ENCODE measurements at regions not wholly inside any gene's neighbourhood (a gene's known extent, or its start where the extent isn't known, plus 50 kb on each side); places are given as distances from the start of the nearest gene placed in this dataset.

DNA sequence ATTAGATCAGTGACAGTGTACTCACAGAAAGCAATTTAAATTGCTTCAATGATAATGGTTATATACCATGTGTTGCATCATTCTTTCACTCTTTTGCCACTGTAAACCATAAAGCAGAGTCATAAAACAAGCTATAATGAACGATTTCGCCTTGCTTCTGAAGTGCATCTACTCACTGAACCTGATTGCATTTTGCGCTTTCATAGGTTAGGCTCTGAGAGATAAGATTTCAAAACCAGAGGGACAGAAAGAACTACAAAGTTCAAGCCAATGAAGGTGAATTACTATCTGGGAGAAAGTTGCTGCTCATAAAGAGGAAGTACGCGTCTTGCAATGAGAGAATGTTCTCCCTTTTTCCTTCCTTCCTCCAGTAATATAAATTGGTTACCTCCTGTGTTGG lies 412.7 kb downstream of the CETN3 start:
- DNase-seq (ENCODE audit: low read depth in 2 of 3, low spot score in 1 of 3), result no peak

DNA sequence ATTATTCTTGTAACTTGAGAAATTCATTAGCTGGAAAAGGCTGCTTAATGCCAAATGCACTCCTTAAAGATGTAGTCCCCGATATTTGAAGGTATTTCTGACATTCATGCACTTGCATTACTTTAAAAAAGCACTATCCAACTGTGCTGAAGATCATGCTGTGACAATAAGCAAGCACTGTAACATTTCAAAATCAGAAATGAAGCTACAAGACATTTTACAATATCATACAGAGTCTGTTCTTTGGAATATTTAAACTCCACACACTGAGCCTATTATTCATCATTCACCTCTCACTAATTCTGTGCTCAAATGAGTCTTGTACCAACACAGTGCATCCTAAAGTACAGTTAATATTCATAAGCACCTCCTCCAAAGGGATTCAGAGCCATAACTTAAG lies 413.2 kb downstream of the CETN3 start:
- DNase-seq (ENCODE audit: low read depth in 2 of 3, low spot score in 1 of 3), result no peak

DNA sequence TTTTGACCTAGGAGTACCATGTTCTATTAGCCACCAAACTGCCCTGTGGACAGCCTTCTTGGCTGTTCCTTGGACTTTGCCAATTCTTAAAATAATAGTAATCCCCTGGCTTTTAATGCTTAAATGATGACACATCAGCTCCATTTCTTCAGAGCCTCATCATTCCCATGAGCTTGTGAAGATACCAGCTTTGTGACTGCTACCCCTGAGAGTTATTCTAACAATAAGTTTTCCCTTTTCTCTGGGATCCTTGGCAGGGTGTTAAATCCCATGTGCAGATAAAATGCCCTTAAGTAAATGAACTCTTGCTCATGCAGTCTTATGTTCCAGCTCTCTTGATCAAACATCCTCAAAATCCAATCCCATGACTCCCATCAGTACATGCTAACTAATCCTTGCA lies 415.3 kb downstream of the CETN3 start:
- DNase-seq (ENCODE audit: low read depth in 2 of 3, low spot score in 1 of 3), result no peak

DNA sequence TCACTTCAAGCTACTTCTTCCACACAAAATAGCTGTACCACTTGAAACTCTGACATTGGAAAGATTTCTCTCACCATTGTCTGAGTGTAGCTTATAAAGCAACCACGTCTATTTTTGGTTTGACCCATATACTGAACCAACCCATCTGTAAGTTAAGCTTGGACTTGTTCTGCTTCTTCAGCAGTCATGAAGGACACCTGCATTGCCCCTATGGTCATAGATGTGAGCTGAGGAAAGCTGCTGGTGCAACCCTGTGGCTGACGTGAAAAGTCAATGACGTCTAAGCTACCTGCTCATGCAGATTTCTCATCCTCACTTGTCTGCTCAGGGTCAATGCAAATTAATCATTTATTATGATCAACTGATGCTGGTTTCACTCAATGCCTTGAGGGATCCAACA lies 417.4 kb downstream of the CETN3 start:
- no peak for DNase-seq (ENCODE audit: low read depth in 2 of 3, low spot score in 1 of 3)

DNA sequence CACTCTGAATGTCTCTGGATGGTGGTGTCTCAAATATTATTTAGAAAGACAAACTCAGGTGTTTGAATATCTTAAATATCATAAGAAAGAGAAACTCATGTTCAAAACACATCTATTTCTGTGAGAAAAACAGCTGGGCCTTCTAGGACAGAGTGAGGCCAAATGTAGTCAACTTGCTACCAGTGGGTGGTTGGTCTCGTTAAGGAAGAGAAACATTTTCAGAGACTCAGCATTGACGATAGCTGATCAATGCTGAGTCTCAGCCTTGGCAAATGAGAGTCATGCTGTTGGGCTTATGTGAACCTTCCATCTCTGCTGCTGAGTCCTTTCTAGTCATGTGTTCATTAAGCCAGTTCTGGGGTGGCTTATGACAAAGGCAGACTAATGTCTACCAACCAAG lies 418.0 kb downstream of the CETN3 start:
- DNase-seq (ENCODE audit: low read depth in 2 of 3, low spot score in 1 of 3), result no peak

DNA sequence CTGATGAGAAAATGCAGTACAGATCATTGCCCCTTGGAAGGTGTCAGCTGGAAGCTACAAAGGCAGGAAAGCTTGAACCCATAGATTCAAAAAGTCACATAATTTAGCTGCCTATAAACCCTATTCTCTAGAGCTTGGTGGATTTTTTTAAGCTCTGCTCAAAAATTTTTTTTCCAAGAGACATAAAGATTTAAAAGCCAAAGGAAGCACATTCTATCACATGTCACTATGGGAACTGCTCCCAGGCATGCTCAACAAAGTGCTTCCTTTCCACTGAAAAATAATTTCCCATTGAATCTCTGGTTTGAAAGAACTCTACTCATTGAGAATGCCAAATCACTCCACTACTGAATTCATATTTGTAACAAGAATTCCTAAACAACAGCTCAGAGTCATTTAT lies 419.8 kb downstream of the CETN3 start:
- no peak for DNase-seq (ENCODE audit: low read depth in 2 of 3, low spot score in 1 of 3)

DNA sequence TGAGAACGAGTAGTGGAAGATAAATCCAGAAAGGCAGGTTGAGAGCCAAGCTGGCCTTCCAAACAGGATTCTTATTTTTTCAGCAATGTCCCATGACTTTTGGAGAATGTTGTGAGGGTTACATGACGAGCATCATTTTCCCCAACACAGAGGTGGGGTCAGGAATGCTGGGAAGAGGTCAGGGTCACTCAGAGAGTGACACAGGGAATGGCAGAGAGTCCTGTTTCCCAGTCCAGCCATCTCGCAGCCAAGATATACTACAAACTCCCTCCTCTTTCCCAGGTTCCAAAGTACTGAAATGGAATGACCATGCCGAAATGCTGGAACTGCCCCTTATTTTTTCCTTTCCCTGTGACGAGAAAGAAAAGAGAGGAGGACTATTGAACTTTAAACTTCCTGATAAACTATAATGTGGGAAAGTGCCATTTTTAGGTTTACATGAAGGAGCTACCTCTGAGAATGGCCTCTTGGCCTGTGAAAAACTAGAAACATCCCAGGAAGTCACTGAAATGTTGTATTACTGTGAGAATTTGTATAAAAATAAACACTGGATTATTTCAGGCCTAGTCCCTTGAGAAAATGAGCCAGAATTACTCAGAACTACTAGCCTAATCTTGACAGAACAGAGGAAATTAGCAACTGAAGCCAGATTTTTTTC lies 420.4 kb downstream of the CETN3 start:
- no peak for DNase-seq (ENCODE audit: low read depth in 2 of 3, low spot score in 1 of 3)

DNA sequence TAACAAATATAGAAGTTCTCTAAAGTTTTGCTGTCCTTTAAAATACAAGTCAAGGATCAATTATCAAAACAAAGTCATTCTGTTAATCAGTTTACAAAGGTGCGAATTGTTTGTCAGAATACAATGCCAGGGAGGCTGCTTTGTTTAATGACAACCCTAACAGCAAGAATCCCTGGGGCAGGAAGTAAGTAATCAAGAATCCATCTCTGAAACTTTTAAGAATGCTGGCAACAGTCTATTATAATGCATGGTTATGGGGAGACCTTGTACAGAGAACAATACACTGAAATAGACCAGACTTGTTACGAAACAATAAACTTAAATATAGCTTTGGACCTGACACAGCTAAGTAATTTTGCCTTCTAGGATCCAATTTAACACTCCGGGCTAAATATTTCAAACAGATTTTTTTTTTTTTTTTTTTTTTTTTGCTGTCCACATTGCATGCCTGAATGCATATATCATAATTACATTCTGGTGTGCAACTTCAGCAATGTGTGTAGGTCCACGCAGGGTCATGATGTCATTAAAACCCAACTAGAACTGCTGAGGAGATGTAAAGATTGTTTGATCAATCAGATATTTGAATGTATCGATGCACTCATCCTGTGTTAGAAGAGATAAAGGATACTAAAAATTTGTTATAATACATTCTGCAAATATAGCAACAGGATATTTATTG lies 421.3 kb downstream of the CETN3 start:
- DNase-seq (ENCODE audit: low read depth in 2 of 3, low spot score in 1 of 3), result no peak

DNA sequence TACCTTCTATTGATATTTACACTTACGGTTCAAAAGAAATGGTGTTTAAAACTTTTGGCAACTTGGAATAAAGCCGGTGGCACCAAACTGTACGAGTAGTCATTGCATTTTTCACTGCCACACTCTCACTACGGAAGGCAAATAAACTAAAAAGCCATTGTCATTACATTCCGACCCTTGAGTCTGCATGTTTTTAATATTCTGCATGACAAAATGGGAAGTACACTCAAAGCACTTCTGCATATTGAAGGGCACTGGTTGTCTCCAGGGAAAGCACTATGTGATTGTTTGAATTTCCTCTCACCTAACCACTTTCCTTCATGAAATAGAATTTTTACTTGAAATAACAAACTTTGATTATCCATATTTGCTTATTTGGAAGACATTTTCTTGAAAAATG lies 426.3 kb downstream of the CETN3 start:
- DNase-seq (ENCODE audit: low read depth in 2 of 3, low spot score in 1 of 3), result no peak

DNA sequence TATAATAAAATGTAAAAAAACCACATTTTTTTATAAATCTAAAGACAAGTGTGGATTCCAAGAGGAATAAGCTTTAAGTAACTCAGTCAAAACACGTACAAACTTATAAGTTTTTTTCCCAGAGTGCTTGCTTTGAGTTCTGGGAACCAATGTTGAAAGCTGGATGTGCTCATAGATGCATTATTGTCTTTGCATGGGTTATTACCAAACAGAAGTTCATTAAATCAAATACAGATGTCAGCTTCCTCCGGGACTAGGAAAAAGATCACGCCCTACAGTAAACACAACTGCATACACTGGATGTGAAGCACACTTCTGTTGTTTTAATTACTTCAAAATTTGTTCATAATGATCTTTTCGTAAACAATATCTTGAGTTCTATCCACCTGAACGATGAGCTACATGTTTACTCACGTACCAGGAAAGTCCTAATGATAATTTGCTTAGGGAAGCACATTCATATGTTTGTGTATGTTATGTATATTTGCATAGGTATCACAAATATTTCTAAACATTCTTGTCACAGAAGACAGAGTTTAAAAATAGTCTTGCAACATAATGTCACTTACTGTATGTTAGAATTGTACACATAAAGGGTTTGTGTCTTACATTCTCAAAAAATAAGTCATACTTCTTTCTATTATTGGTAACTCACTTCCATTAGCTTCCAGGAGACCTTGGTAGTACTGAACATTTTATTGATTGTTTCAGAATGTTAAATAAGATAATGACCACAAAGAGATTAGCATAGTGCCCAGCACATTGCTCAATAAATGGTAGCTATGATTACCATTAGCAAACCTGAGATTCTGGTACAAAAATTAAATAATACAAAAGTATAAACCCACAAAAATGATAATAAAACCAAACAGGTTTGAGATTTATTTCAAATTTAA lies 427.4 kb downstream of the CETN3 start:
- no peak for DNase-seq (ENCODE audit: low read depth in 2 of 3, low spot score in 1 of 3)

DNA sequence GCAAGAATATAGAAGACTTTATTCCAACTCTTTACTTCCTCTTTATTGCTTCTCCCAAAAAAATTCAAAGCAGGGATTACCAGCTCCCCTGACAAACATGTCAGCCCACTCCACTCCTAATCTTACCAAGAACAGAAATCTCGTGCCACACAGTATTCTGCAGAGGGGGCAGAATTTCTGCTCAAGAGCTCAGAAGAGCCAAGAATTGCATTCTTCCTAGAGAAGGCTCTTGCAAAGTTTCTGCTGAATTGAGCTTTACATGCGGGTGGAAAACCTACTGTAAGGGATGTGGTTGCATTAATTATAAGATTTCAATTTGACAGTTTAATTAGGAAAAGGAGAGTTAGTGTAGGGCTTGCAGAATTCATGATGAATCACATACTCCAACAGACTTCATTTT lies 428.5 kb downstream of the CETN3 start:
- DNase-seq (ENCODE audit: low read depth in 2 of 3, low spot score in 1 of 3), result no peak

DNA sequence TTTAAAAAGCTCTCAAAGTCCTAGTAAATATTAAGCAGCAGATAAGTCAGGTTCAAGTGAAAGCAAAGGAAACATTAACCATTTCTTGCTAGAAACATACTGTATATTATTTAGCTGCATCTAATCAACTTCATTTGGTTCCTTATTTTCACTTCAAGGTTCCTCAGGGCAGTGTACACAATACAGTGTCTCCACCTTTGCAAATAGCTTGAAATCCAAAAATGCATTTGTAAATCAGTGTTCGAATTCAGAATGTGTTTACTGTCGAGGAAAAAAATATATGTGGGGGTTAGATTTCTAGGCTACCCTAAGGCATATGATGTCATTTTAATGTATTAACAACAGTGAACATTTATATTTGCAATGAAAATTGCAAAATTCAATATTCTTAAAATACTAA lies 436.0 kb downstream of the CETN3 start:
- DNase-seq (ENCODE audit: low read depth in 2 of 3, low spot score in 1 of 3), result no peak

DNA sequence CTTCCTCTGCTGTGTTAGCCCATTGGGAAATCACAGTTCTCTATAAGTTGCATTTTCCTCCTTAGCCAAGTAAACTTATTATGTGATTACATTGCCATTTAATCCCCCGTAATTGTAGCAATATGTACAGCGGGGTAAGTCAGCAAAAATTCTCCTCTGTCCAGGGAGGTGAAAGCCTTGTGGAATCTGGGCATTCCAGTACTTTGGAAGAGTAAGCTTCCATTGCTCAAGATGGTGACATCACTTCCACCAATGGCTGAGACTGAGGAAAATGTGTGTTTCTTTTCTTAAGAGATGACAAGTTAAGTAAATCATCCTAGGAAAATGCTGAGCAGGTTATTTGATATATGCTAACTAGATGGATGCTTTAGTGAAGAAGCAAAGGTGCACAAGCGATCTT lies 436.7 kb downstream of the CETN3 start:
- DNase-seq (ENCODE audit: low read depth in 2 of 3, low spot score in 1 of 3), result no peak

DNA sequence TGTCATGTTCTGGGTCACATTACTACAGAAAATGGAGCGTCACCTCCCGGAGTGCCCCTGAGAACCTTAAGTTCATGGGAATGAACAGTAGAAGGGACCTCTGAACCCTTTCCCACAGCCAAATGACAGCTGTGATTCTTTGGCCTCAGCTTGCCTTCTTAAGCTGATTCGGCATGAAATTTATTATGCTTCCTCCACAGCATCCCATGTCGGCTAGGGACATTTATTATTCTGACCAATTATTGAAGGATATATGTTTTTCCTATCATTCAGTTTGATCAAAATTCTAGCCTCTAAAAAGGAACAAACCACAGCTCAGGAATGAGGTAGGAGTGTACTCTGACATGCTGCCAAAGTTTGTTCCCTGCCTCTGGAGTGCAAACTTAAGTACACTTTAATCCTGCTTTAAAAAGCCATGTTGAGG lies 440.6 kb downstream of the CETN3 start:
- no peak for DNase-seq (ENCODE audit: low read depth in 2 of 3, low spot score in 1 of 3)

DNA sequence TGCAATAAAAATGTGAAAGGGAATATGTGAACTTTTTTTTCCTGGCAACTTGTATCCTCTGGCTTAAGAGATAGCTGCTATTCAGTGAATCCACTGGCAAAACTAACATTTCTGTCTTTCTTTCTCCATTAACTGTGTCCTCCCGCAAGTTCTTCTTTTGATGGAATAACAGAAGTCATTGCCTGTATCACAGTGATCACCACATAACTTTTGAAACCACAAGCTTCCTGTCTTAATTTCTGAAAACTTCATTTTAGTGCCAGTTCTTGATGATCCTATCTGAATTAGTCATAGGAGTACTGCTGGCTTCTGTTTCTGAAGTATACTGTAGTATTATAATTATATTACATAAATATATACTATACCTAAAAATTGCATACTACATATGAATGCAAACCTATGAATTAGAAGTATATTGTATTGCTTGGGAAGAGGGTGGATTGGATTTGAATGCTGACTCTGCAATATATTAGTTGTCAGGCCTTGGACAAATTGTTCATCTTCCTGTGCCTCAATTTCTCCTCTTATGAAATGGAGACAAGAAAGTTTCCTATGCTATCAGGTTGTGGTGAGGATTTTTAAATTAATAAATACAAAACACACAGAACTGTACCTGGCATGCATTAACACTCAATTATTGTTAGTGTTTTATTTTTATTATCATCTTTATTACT lies 441.6 kb downstream of the CETN3 start:
- DNase-seq (ENCODE audit: low read depth in 2 of 3, low spot score in 1 of 3), result no peak

DNA sequence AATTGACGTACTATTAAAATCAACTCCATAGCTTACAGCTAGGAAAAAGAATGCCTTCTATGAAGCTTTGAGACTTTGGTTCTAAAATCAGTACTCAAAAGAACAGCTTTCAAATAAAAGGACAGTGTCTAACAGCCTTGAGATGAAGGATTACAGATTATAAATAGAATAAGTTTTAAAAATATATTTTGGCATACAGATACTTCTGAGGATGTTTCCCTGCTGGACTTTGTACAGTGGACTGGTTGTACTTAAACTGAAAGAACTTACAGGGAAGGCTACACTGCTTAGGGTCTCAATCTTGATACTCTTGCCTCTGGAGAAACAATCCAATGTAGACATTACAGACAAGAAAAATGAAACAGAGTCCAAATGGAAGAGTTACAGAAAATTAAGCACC lies 452.7 kb downstream of the CETN3 start:
- DNase-seq (ENCODE audit: low read depth in 2 of 3, low spot score in 1 of 3), result no peak

DNA sequence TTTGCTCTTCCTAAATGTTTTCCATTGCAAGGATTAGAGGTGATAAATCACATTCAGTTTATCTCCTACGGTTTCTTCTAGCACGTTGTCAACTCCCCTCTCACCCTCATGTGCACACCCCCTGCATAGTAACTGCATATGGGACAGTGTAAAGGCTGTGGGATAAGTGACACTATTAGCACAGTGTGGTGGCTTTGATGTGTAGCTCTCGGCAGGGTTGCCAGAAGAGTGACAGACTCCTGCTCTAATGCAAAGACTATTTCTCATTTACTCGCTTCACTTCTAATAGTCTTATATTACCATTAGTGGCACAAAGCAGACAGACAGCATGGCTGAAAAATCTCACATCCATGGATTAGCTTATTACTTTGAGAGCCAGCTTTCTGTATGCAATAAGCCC lies 454.6 kb downstream of the CETN3 start:
- no peak for DNase-seq (ENCODE audit: low read depth in 2 of 3, low spot score in 1 of 3)

DNA sequence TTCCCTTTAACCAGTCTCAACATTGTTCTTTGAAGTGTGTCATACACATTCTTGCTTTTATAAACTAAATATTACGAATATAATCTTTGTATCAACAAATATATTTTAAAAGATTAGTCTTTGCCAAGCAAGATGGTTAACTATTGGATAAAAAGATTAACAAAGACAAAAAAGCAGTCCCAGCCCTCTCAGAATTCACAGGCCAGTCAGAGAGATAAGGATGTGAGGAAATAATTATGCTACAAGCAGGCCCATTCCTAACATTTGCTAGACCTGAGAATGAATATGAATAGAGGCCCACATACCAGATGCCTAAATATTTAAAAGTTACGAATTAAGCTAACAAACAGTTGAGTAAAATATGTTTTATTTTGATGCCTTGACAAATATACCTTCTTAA lies 457.7 kb downstream of the CETN3 start:
- DNase-seq (ENCODE audit: low read depth in 2 of 3, low spot score in 1 of 3), result no peak

DNA sequence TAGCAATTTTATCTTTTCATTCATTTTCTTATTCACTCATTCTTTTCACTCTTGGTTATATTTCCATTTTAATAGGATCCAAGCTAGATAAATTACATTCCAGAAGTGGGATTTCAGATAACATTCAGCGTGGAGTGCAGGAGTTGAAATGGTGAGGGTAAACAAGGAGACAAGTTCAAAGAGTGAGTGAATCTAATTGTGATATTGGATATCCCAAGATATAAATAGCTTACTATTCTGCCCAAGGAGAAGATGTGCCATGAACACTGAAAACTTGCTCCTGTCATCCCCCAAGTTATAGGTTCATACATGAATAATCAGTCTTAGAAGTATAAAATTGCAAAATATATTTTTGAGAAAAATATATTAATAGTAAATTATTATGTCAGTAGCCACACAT lies 459.3 kb downstream of the CETN3 start:
- DNase-seq (ENCODE audit: low read depth in 2 of 3, low spot score in 1 of 3), result no peak

DNA sequence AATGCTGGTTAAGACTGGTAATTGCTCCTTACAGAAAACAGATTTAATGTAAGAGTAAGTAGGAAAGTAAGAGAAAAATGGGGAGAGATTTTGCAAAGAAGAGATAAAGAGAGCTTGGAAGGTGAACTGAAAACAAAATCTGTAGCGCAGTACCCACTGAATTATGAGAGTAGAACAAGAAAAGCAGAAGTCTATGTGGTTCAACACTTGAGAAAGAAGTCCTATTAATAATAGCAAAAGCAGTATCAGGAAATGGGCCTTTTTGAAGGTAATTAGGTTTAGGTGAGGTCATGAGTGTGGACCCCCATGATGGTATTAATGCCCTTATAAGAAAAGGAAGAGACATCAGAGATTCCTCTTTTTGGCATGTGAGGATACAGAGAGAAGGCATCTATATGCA lies 460.6 kb downstream of the CETN3 start:
- DNase-seq (ENCODE audit: low read depth in 2 of 3, low spot score in 1 of 3), result no peak

DNA sequence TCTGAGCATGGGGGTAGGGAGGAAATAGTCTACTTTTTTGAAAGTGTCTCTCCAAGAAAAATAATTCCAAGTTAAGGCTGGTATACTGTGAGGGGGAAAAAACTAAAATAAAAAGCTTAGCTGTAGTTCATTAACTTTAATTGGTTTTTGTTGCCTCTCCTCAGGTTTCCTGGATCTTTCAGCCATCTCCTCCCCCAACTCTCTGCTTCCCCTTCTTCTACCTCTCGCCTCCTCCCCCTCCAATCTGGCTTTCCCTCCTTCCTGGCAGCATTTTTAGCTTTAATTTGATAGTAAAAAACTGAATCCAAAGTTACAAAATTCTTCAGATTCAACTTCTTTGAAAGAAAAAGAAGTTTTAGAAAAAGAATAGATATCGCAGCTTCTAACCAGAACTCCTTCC lies 462.6 kb downstream of the CETN3 start:
- no peak for DNase-seq (ENCODE audit: low read depth in 2 of 3, low spot score in 1 of 3)

DNA sequence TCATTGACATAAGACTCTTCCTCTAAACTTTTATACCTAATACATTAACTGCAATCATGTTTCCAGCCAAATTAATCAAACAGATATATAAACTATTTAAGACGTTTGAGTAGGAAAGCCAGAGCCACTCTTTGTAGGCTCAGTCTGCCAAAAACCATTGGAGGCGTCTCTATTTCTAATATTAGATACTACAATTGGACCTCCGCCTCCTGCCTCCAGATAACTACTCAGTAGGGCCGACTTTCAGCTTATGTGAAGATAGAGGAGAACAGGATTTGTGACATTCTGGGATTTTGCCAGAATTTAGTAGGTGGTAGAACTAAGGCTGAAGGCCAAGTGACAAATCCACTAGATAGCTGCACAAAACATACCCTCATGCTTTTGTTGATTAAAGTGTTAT lies 463.0 kb downstream of the CETN3 start:
- no peak for DNase-seq (ENCODE audit: low read depth in 2 of 3, low spot score in 1 of 3)

Data from stimulated activated CD4-positive, alpha-beta T cell treated with anti-CD3 and anti-CD28 coated beads, Interleukin-12 subunit alpha, Interleukin-12 subunit beta, amount 100 ng/mL, for 48 hours (primary cell).